ENCODE measurements at regions not wholly inside any gene's neighbourhood (a gene's known extent, or its start where the extent isn't known, plus 50 kb on each side); places are given as distances from the start of the nearest gene placed in this dataset.
"Not testable (repeated sequence)": the region's sequence is repeated elsewhere in the genome, so short reads cannot be mapped to it uniquely, and the experiment has no call there.

DNA sequence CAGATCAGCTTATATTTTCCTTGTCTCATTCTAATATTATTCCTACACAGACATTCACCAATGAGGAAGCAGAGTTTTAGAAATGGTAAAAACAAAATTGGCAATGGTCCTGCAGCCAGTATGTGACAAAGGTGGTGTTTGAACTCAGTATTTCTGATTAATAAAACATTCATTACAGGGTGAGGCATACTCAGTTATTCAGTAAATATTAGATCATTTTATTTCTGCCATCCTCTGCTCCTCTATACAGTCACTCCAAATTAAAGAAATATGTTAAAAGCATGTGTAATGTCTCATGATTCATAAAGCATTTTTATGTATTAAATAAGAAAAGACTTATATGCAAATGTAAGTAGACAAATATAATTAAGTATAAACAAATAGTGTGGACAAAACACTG, 684.6 kb upstream of the ACO1 start:
- DNase-seq (ENCODE audit: low spot score): no peak

DNA sequence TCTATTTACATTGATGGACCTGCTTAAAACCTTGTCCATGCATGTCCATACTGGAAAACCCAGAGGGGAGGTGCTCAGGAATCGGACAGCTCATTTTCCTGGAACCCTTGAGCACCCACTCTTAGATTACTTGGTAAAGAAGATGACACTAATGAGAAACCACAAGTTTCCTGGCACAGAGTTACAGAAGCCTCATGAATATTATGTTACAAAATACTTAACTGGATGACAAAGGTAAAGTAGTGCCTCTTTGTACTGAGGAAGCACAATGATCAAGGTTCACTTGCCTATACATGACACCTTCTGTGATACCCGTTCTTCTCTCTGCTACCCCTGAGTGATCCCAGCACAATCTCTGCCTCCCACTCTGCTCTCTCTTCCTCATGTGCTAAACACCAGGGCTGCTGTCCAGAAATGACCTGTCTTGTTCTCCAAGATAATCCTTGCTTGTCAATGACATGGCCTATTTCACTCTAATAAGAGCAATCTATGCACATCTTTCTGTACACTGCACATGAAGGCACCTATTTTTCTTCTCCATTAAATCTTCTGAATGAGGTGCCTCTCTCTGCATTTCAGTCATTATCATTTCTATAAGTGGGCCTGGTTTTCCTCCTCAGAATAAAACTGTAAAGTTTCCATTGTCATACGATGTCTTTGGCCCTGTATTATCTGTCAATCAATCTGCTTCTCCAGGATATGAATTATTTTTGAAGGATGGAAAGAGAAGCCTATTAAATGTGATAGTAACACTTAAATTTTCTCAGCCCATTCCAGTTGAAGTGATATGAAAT, 684.0 kb upstream of the ACO1 start:
- DNase-seq (ENCODE audit: low spot score): no peak

DNA sequence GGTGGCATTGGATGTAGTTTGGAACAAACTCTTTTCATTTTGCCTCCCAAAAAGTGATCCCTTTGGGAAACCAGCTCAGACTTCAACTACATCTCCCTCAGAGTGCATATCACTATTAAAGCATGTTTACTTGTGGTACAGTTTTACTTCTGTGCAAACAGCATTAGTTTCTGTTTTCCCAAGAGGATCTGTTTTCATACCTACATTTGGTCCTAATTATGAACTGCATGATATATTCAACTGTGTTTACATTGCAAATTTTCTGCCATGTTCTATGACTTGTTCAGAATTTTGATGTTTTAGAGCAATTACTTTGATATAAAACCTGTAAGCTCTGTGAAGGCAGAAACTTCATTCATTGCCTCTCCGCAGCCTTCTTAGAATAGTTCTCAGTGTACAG, 681.5 kb upstream of the ACO1 start:
- DNase-seq (ENCODE audit: low spot score): no peak

DNA sequence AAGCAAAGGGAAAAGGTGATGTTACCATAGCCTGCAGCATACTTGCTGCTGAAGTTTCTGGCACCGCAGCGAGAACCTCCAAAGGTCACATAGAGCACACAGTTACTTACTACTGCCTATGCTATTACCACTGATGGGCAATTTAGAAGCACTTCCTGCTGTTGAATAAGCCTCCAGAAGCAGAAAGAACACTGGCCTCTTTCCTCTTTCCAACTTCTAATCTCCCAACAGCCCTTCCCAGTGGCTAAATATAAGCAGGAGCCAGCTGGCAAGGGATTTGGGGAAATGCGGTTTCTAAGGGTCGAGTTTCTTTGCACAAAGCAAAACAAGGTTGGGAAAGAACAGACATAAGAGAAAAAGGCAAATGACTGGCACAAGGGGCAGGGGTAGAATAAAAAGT, 669.2 kb upstream of the ACO1 start:
- DNase-seq (ENCODE audit: low spot score): no peak

DNA sequence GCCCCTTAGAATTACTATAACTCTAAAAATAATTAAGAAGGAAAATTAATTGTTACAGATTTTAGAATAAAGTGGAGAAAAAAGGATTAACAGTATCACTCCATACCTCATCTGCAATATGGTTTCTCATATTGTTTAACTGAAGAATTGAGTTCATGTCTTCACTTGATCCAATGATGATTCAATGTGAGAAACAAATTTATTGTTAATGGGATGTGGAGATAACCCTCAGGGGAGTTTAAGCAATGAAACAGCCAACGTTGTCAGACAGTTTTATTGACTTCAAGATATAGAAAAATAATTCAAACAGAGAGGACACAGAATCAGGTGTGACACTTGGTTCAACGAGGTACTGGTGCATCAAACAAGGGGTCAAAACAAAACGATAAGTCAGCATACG, 665.2 kb upstream of the ACO1 start:
- DNase-seq (ENCODE audit: low spot score): no peak

DNA sequence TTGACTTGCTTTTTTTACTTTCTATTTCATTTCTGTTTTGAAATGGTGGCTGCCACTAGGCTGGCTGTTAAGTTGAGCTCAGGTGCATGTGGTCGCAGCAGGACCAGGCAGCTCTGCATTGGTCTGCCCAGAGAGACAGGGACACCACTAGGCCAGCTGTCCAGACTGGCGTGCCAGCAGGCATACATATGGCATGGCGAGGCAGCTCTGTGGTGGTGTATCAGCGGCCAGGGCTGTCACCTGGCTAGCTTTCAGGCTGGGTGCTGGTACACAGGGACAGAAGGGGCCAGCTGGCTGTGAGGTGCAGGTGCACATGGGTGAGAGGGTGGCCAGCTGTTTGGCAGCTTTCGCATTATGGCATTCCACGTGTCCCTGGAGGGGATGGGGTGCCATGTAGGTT, 654.0 kb upstream of the ACO1 start:
- DNase-seq (ENCODE audit: low spot score): no peak

DNA sequence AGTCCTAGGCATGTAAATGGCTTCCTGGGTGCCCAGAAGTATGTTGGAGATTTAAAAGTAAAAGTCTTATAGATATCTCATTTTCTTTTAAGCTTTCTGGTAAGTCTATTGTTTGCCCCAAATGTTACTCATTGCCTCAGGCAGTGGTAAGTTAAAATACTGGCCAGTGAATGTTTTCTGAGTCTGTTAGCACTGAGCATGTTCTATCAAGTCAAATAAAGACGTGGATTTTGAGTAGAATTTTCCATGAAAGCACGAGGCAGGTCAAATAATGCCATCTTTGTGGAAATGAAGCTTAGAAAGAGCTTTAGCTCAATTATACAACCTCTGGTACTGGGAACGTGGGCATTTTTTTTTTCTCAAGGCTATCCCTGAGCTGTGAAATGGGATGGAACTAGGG, 651.3 kb upstream of the ACO1 start:
- no peak for DNase-seq (ENCODE audit: low spot score)

DNA sequence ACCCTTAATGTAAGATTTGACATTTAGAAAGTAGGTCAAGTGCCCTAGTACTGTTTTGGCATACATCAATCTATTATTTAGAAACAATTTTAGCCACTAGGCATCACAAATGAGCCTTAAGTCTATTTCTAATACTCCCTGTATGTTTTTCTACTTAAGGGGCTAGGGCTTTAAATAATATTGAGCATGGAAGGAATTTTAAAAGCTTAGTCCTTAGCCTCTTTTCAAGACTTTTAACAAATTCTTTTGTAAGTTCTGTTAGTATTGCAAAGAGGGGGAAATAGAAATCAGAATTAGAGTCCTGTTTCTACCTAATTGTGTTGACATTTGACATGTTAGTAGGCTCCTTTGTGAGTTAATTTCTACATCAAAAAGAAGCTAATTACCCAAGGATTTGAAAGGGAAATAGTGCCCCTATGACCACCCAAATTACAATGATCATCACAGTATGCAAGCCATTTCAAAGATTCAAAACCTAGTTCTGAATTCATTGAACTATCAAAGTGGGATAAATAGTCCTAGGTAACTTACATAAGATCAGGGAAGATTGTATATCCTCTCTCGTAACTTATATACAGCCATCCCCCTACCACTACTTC, 647.8 kb upstream of the ACO1 start:
- DNase-seq (ENCODE audit: low spot score): no peak

DNA sequence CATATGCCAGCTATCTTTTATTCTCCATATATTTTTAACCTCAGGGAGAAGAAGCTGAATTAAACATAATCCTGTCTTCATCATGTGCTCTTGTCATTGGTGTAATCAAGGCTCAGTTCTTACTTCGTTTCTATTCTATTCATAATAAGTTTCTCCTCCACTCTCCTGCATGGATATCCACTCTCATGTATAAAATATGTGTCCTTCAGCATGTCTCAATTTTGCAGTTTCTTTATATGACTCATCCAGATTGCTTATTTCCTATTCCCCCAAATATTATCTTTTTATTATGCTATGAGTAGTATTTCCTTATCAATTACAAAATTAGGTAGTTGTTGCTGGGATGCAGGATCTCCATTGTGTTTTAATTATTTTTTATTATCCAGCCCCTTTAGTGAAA, 643.7 kb upstream of the ACO1 start:
- no peak for DNase-seq (ENCODE audit: low spot score)

DNA sequence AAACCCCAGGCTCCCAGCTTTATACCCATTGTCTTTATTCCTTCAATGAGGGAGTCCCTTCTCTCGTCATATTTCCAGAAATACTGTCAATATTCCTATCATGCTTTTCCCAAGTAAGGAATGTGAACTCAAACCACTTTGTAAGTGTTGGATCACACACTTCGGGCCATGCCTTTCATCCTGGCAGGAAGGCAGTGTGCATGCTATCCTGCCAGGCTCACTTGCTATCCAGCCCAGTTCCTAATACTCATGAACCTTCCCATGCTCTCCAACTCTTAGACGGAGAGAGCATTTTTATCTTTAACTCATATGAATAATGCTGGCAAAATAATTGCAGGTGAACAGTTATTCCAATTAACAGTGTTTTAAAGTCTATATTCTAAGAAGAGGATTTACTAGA, 639.9 kb upstream of the ACO1 start:
- no peak for DNase-seq (ENCODE audit: low spot score)

DNA sequence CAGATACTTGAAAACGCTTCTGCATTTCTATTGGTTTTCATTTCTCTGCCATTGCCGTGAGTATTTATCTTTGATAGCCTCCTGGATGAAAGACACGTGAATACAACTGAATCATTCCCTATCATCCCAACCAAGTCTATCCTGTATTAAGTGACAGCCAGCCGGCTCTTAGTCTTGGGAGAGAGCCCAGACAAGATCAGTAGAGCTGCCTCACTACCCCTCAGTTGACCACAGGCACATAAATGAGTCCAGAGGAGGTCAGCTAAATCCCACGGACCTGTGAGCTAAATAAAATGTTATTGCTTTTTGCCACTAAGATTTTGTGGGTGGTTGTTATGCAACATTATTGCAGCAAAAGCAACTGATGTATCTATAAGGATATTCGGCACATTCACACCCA, 639.0 kb upstream of the ACO1 start:
- DNase-seq (ENCODE audit: low spot score): no peak

DNA sequence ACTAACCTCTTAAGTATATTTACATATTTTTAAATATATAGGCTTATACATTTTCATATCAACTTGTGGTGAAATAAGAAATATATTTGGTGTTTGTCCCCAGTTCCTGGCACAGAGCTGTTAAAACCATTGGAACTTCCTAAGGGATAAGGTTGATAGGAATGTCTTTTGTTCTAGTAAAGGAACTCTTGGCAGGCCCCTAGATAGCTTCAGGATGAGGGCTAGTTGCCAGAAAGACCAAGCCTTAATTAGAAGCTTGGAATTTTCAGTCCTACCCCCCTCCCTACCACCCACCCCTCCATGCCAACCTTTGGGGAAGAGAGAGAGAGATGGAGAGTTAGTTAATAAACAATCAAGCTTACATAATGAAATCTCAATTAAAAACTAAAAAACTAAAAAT, 638.6 kb upstream of the ACO1 start:
- DNase-seq (ENCODE audit: low spot score): no peak

DNA sequence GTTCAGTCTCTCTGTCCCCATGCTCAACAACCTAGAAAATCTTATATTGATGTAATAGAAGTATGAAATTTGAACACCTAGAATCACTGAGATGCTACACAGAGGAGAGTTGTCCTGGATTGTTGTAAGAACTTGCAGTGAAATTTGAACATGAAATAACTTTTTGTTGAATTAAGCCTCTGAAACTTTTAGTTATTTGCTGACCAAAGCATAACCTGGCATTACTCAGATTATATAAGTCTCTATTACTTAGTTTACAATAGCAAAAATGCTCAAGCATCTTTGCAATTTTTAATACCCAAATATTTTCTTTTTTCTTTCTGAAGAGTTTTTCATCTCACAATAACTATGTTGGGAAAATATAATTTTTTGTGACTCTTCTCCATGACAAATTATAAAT, 630.7 kb upstream of the ACO1 start:
- DNase-seq (ENCODE audit: low spot score): no peak

DNA sequence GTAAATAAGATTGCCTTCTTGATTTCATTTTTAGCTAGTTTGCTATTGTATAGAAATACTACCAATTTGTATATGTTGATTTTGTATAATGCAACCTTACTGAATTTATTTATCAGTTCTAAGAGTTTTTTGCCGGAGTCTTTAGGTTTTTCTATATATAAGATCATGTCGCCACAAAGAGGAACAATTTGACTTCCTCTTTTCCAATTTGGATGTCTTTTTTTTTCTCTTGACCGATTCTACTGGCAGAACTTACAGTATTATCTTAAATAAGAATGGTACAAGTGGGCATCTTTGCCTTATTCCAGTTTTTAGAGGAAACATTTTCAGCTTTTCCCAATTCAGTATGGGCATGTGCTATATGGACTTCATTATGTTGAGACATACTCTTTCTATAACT, 624.7 kb upstream of the ACO1 start:
- DNase-seq (ENCODE audit: low spot score): no peak

DNA sequence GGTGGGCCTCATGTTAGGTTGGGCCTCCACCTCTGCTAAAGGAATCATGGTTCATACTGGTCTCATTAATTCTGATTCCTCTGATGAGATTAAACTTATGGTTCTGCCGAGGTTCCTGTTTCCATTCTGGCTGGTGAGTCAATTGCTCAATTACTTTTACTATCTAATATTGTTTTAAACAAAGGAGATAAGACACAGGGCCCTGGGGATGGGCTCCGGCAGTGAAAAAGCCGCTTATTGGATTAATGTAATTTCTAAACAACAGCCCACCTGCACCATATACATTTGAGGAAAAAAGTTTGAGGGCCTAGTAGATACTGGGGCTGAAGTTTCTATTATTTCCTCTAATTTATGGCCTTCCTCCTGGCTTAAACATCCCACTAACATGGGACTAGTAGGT, 610.4 kb upstream of the ACO1 start:
- DNase-seq (ENCODE audit: low spot score): not testable (repeated sequence)

DNA sequence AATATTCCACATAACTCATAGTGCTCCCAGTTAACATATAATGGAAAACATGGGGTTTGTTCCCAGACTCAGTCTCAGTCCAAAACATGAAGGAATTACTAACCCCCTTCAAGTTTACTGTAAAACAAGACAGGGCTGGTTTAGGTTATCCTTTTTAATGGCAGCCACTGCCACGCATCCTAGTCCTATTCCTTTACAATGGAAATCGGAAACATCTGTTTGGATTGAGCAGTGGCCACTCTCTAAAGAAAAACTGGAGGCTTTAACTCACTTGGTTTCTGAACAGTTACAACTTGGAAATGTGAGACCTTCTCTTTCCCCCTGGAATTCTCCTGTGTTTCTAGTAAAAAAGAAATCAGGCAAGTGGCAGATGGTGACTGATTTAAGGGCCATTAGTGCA, 609.9 kb upstream of the ACO1 start:
- no peak for DNase-seq (ENCODE audit: low spot score)

DNA sequence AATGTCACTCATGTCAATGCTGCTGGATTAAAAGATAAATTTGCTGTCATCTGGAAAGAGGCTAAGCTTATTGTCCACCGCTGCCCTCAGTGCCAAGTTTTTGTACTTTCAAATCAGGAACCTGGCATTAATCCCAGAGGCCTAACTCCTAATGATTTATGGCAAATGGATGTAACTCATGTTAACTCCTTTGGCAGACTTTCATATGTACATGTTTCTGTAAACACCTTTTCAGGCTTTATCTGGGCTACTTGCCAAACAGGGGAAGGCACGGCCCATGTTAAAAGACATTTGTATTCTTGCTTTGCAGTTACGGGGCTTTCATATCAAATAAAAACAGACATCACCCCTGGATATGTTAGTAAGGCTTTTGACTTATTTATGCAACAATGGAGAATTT, 608.0 kb upstream of the ACO1 start:
- no peak for DNase-seq (ENCODE audit: low spot score)

DNA sequence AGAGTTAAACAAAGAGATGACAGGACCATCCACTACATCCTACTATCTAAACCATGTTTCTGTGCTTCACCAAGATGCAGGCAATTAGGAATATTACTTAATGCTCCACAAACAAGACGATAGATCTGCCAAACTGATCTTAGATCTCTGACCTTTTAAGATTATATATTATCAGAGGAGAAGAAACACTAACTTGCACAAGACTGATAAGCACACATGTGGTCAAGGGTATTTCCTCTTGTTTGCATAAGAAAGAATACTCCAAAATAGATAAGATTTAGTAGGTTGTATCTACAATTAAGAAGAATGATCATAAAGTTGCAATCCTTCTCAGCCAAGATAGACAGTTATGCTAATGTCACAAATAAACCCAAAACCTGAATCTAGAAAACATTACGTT, 601.0 kb upstream of the ACO1 start:
- DNase-seq (ENCODE audit: low spot score): no peak

DNA sequence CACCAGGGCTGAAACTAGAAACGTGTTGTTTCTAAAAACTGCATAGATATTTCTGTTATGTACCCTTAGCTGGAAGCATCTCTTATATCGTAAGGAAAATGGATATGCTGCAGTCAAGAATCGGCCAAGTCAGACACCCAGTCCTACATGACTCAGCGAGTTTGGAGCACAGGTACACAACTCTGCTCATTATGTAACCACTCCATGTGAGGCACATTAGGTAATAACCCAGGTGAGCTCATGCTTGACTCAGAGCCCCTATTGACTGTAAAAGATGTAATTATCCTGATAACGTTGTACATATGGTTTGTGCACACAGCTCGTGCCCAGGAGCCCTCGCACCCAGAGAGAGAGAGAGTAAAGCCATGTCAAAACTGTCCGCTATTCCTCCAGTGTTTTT, 593.7 kb upstream of the ACO1 start:
- DNase-seq (ENCODE audit: low spot score): no peak

DNA sequence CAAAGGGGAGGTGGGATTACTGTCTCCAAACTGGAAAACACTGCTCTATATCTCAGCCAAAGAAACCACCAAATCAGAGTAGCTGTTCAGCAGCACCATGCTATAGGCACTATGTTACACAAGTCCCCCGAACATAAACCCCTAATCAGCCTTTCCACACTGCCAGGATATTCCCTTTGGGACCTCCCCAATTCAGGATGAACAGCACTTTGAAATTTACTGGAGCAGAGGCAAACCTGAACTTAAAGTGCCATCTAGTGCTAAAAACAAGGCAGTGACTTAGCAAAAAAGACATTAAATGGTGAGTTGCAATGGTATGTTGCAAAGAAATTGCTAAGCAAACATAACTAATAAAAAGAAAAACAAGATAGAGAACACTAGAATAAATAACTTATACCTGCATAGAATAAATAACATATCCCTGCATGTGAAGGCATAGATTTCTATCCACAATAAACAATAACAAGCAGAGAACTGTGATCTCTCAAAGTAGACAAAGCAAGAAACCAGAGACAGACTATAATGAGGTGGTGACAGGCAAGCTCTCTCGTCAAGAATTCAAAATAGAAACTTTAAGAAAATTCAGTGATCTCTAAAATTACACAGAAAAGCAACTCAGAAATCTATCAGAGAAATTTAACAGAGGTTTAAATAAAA, 584.4 kb upstream of the ACO1 start:
- no peak for DNase-seq (ENCODE audit: low spot score)

DNA sequence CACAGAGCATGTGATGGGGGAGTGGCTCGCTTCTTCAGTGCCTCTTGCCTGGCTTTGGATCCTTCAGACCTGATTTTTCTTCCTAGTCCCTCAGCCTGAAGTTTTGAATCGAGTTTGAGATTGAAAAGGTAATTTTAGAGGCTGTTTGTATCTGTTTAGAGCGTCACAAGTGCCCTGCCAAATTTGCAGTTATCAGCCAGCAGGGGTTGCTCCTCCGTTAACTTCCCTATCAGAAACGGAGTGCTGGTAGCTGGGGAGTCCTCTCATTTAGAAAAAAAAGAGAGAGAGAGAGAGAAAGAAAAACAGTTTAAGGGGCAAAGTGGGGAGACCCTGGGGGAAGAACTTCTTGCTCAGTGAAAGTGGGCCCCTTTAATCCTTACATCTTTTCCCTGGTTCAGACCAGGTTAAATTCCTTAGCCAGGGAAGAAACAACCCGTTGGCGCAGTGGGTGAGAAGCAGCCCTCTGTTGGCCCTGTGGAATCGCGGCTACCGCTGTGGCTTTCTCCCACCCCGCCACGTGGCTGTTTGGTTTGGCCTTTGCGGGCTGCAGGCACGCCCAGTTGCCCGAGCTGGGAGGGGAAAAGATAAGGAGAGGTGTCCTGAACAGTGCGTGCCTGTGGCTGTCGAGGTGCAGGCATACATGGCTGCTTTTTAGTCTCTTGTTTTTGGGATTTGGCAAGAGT, 576.7 kb upstream of the ACO1 start:
- no peak for DNase-seq (ENCODE audit: low spot score)

DNA sequence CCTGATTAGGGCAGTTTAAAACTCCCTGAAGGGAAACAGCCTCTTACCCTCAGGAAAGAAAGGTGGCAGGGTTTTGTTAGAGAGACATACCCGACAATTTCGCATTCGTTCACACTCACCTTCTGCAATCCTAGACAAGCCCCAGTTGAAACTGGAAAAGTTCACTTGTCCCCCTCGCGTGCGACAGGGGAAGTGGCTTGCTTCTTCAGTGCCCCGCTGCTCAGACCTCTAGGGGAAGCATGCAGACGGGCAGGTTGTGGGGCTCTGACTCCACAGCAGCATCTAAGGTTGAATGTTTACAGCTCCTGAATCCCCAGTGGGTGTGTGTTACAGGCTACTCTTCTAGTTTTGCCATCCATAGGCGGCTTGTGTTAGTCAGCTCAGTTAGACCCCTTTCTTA, 575.7 kb upstream of the ACO1 start:
- DNase-seq (ENCODE audit: low spot score): no peak

DNA sequence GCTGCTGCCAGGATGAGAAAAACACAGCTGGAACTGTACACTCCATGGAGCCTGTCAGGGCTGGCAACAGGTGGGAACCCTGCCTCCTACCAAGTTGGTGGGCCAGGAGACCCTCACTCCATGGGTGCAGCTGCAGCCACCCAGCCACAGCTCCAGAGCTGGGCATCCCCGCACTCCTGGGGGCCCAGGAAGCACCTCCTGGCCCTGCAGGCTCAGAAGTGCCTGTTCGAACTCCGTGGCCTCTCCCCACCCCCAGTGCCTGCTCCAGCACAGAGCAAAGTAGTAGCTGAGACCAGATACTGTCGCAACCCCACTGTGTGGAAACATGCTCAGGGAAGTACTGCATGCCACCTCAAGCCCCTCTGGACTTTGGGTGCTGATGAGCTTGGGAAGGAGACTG, 564.0 kb upstream of the ACO1 start:
- no peak for DNase-seq (ENCODE audit: low spot score)

Measured in AG08395 (cell line).